ENCODE measurements at regions not wholly inside any gene's neighbourhood (a gene's known extent, or its start where the extent isn't known, plus 50 kb on each side); places are given as distances from the start of the nearest gene placed in this dataset.

DNA sequence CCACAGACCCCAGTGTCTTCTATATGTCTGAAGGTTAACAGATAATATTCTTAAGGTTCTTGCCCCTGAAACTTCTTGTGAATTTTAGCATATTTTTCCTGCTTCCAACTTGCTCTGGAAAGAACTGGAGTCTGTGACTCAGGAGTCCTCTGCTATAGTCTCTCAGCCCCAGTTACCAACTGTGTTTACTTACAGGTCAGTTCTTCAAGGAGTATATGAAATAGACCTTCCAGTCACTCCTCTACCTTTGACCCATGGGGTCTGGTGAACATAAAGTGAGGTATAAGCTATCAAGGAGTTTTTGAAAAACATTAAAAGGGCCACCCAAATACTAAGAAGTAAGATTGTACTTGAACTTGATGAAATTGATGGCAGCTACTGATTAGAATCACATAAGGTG, 139.2 kb upstream of the ROPN1 start:
- TF ChIP-seq CTCF (IDR thresholded peaks at IDR 0.05) (no peak), POLR2A (IDR thresholded peaks at IDR 0.05) (no peak)
